Spleen (tissue), 11 donors: ENCODE measurements at regions not wholly inside any gene's neighbourhood (a gene's known extent, or its start where the extent isn't known, plus 50 kb on each side); places are given as distances from the start of the nearest gene placed in this dataset.

Experiments
- DNase-seq: peaks from one replicate; pipeline ENCODE4 v3.0.0-alpha.2; 2020
- H3K27ac ChIP-seq, 8 donors: fragments of 200-600 bp; sonication (generic) in 7 of 8; 1 replicate in 4 of 8; 2 replicates in 4 of 8; pipeline versions ENCODE4 v1.5.0 to v1.8.0; 2016 to 2021; ENCODE audit warnings: inconsistent platforms in 4 of 8, mild to moderate bottlenecking in 4 of 8, moderate library complexity in 1 of 8
- H3K27me3 ChIP-seq, 7 donors: fragments of 200-600 bp; sonication (generic) in 6 of 7; replicated peaks in 1 of 7; 1 replicate in 4 of 7; 2 replicates in 3 of 7; pipeline versions ENCODE4 v1.5.0 to v1.8.0; 2016 to 2021; ENCODE audit warnings: inconsistent platforms in 3 of 7, mild to moderate bottlenecking in 1 of 7
- H3K36me3 ChIP-seq, 6 donors: fragments of 200-600 bp; sonication (generic) in 5 of 6; 1 replicate in 4 of 6; 2 replicates in 2 of 6; pipeline versions ENCODE4 v1.5.0 to v1.8.0; 2016 to 2021; ENCODE audit warnings: inconsistent platforms in 2 of 6
- H3K4me1 ChIP-seq, 6 donors: fragments of 200-600 bp; sonication (generic) in 5 of 6; 1 replicate in 3 of 6; 2 replicates in 3 of 6; pipeline versions ENCODE4 v1.5.0 to v1.8.0; 2016 to 2021; ENCODE audit warnings: inconsistent platforms in 3 of 6
- H3K4me3 ChIP-seq, 8 donors: fragments of 200-600 bp; sonication (generic) in 7 of 8; 1 replicate in 4 of 8; 2 replicates in 4 of 8; pipeline versions ENCODE4 v1.5.0 to v1.8.0; 2016 to 2021; ENCODE audit warnings: inconsistent platforms in 4 of 8, mild to moderate bottlenecking in 4 of 8, moderate library complexity in 2 of 8
- H3K9me3 ChIP-seq, 8 donors: fragments of 200-600 bp; sonication (generic) in 7 of 8; 1 replicate in 4 of 8; 2 replicates in 4 of 8; pipeline versions ENCODE4 v1.5.0 to v1.8.0; 2016 to 2021; ENCODE audit warnings: inconsistent platforms in 4 of 8
- CTCF ChIP-seq, 11 experiments: fragments of 200-600 bp in 7 of 11; fragments of 450-650 bp in 4 of 11; sonication (generic) in 4 of 11; IDR thresholded peaks in 8 of 11; conservative IDR thresholded peaks in 3 of 11; 1 replicate in 7 of 11; 2 replicates in 4 of 11; pipeline versions ENCODE4 v1.4.0 to v1.8.0; 2016 to 2021; ENCODE audit warnings: antibody characterized with exemption in 11 of 11, inconsistent platforms in 4 of 11, mild to moderate bottlenecking in 1 of 11
- POLR2A ChIP-seq, 3 donors: fragments of 450-650 bp; IDR thresholded peaks; one replicate each; pipeline ENCODE4 v1.5.1; 2017; ENCODE audit warnings: antibody characterized with exemption in 3 of 3, mild to moderate bottlenecking in 1 of 3
- POLR2AphosphoS5 ChIP-seq, 3 donors: sonication (generic); formaldehyde crosslinking; IDR thresholded peaks; one replicate each; pipeline ENCODE4 v1.5.1; 2017; ENCODE audit warnings: antibody characterized with exemption in 3 of 3
- WGBS, 5 donors: extraction: QIAGEN DNeasy Blood & Tissue Kit in 3 of 5; methylation state at CpG; one replicate each; pipeline versions ENCODE4 v1.1.5 to v1.1.7; 2013 to 2018; 5-methylcytosine and 5-hydroxymethylcytosine counted together
- intact Hi-C: fragments of 100-400 bp; cut with DNase I; formaldehyde crosslinking; loops from one replicate; pipeline ENCODE4 v1.15.0; 2023; ENCODE audit warnings: low total_unique reads
- donor health status: healthy with polysubstance abuse.
- donor health status: DM: no; HTN: no; CAD: no; lungs with moderate emphysema.
- donor health status: DM: no; HTN: no; CAD: no.
- donor health status: Bipolar disorder and iron deficiency.
- donor health status: healthy.
- donor health status: DM: no; HTN: no; CAD: no.
- donor health status: DM: yes; HTN: yes; CAD: no.

- peaks cover 0 to 10% (median 0%) of the 10 kb centered on the region in 7 donors for H3K27me3 ChIP-seq
- intact Hi-C loops = no loop called here
- whole genome bisulfite sequencing, 5 donors = 55 to 62% (median 60%) methylated on average over 12 of the region's 12 CpGs
- no peaks in the 10 kb centered on the region for H3K9me3 ChIP-seq
- no peak overlapping the region for H3K4me3 ChIP-seq
- TF ChIP-seq POLR2AphosphoS5 (IDR thresholded peaks at IDR 0.05) (no peak), CTCF (IDR thresholded peaks at IDR 0.05 in 8 of 11, conservative IDR thresholded peaks at IDR 0.05 in 3 of 11) (no peak), POLR2A (IDR thresholded peaks at IDR 0.05) (no peak)
- no peaks in the 10 kb centered on the region for H3K36me3 ChIP-seq
- H3K27ac ChIP-seq = no peak overlapping the region
- DNase-seq = no peak
- no peaks in the 10 kb centered on the region for H3K4me1 ChIP-seq
These were observed 373.7 kb upstream of the MKI67 start for GRCh38 chr10:128499956-128500355.

- no peak for TF ChIP-seq POLR2A (IDR thresholded peaks at IDR 0.05)
- no peak for TF ChIP-seq POLR2AphosphoS5 (IDR thresholded peaks at IDR 0.05)
- TF ChIP-seq CTCF (IDR thresholded peaks at IDR 0.05 in 8 of 11, conservative IDR thresholded peaks at IDR 0.05 in 3 of 11) = no peak
- DNase-seq = no peak
- Histone ChIP-seq H3K36me3 (no peaks in the 10 kb centered on the region), H3K4me1 (no peaks in the 10 kb centered on the region), H3K27me3 (peaks cover 0 to 14% (median 0%) of the 10 kb centered on the region in 7 donors), H3K27ac (no peak overlapping the region), H3K9me3 (no peaks in the 10 kb centered on the region), H3K4me3 (no peak overlapping the region)
- WGBS, 5 donors = 87 to 90% (median 90%) methylated on average over 18 of the region's 18 CpGs
- intact Hi-C loops = no loop called here
These were observed 374.4 kb upstream of the MKI67 start for GRCh38 chr10:128500642-128501041.

GRCh38 chr10:128505346-128505745 lies 379.1 kb upstream of the MKI67 start:
- Histone ChIP-seq H3K4me3 (no peak overlapping the region), H3K4me1 (no peaks in the 10 kb centered on the region), H3K27ac (no peak overlapping the region), H3K9me3 (no peaks in the 10 kb centered on the region), H3K36me3 (no peaks in the 10 kb centered on the region), H3K27me3 (peaks cover 0 to 18% (median 0%) of the 10 kb centered on the region in 7 donors)
- intact Hi-C loops = no loop called here
- TF ChIP-seq POLR2AphosphoS5 (IDR thresholded peaks at IDR 0.05) = no peak
- no peak for TF ChIP-seq POLR2A (IDR thresholded peaks at IDR 0.05)
- no peak for TF ChIP-seq CTCF (IDR thresholded peaks at IDR 0.05 in 8 of 11, conservative IDR thresholded peaks at IDR 0.05 in 3 of 11)
- 82 to 87% (median 84%) methylated on average over 6 of the region's 6 CpGs for WGBS, 5 donors
- no peak for DNase-seq

- Histone ChIP-seq H3K9me3 (no peaks in the 10 kb centered on the region), H3K27ac (no peak overlapping the region), H3K4me3 (no peak overlapping the region), H3K4me1 (no peaks in the 10 kb centered on the region), H3K36me3 (no peaks in the 10 kb centered on the region), H3K27me3 (peaks cover 0 to 18% (median 0%) of the 10 kb centered on the region in 7 donors)
- DNase-seq = no peak
- intact Hi-C loops = no loop called here
- 77 to 84% (median 79%) methylated on average over 2 of the region's 2 CpGs for WGBS, 5 donors
- TF ChIP-seq POLR2AphosphoS5 (IDR thresholded peaks at IDR 0.05) (no peak), POLR2A (IDR thresholded peaks at IDR 0.05) (no peak), CTCF (IDR thresholded peaks at IDR 0.05 in 8 of 11, conservative IDR thresholded peaks at IDR 0.05 in 3 of 11) (no peak)
These were observed 380.2 kb upstream of the MKI67 start for GRCh38 chr10:128506423-128506822.
